ENCODE measurements at regions not wholly inside any gene's neighbourhood (a gene's known extent, or its start where the extent isn't known, plus 50 kb on each side); places are given as distances from the start of the nearest gene placed in this dataset.

- no peak for TF ChIP-seq POLR2A (IDR thresholded peaks at IDR 0.05)
- TF ChIP-seq CTCF (IDR thresholded peaks at IDR 0.05) = no peak
These were observed 54.7 kb upstream of the UBE2E3 start for GRCh38 chr2:180925700-180926099.

Data from Peyer's patch (tissue), 4 donors.